ENCODE measurements at regions not wholly inside any gene's neighbourhood (a gene's known extent, or its start where the extent isn't known, plus 50 kb on each side); places are given as distances from the start of the nearest gene placed in this dataset.

- no peak for DNase-seq (ENCODE audit: low spot score)
These were observed 174.5 kb downstream of the KCTD12 start for GRCh38 chr13:76711550-76712182.

- DNase-seq (ENCODE audit: low spot score): no peak
These were observed 176.4 kb downstream of the KCTD12 start for GRCh38 chr13:76709851-76710250.

- no peak for DNase-seq (ENCODE audit: low spot score)
These were observed 178.0 kb downstream of the KCTD12 start for GRCh38 chr13:76708138-76708688.

GRCh38 chr13:76707360-76707759, 178.8 kb downstream of the KCTD12 start:
- no peak for DNase-seq (ENCODE audit: low spot score)

- no peak for DNase-seq (ENCODE audit: low spot score)
These were observed 182.4 kb downstream of the KCTD12 start for GRCh38 chr13:76703621-76704288.

GRCh38 chr13:76703216-76703615, 183.0 kb downstream of the KCTD12 start:
- no peak for DNase-seq (ENCODE audit: low spot score)

- no peak for DNase-seq (ENCODE audit: low spot score)
These were observed 188.9 kb downstream of the KCTD12 start for GRCh38 chr13:76697288-76697687.

GRCh38 chr13:76696370-76696769, 189.8 kb downstream of the KCTD12 start:
- DNase-seq (ENCODE audit: low spot score): peak; percentile 89

GRCh38 chr13:76693086-76693485, 193.1 kb downstream of the KCTD12 start:
- no peak for DNase-seq (ENCODE audit: low spot score)

- DNase-seq (ENCODE audit: low spot score): no peak
These were observed 193.9 kb downstream of the KCTD12 start for GRCh38 chr13:76692346-76692745.

GRCh38 chr13:76690611-76691010, 195.6 kb downstream of the KCTD12 start:
- no peak for DNase-seq (ENCODE audit: low spot score)

GRCh38 chr13:76687467-76687866, 198.7 kb downstream of the KCTD12 start:
- DNase-seq (ENCODE audit: low spot score): no peak

- no peak for DNase-seq (ENCODE audit: low spot score)
These were observed 200.3 kb downstream of the KCTD12 start for GRCh38 chr13:76685938-76686337.

GRCh38 chr13:76684336-76684735, 201.9 kb downstream of the KCTD12 start:
- DNase-seq (ENCODE audit: low spot score): no peak

GRCh38 chr13:76683854-76684253, 202.4 kb downstream of the KCTD12 start:
- no peak for DNase-seq (ENCODE audit: low spot score)

GRCh38 chr13:76683168-76683567, 203.0 kb downstream of the KCTD12 start:
- DNase-seq (ENCODE audit: low spot score): no peak

- no peak for DNase-seq (ENCODE audit: low spot score)
These were observed 206.1 kb downstream of the KCTD12 start for GRCh38 chr13:76680112-76680511.

- DNase-seq (ENCODE audit: low spot score): no peak
These were observed 209.2 kb downstream of the KCTD12 start for GRCh38 chr13:76677043-76677442.

GRCh38 chr13:76672420-76672819, 213.8 kb downstream of the KCTD12 start:
- DNase-seq (ENCODE audit: low spot score): no peak

GRCh38 chr13:76668716-76669115, 217.5 kb downstream of the KCTD12 start:
- DNase-seq (ENCODE audit: low spot score): no peak

GRCh38 chr13:76668141-76668540, 218.1 kb downstream of the KCTD12 start:
- DNase-seq (ENCODE audit: low spot score): no peak

GRCh38 chr13:76667551-76667950, 218.7 kb downstream of the KCTD12 start:
- DNase-seq (ENCODE audit: low spot score): peak; percentile 26

All from SK-N-DZ (cell line).